ENCODE measurements at regions not wholly inside any gene's neighbourhood (a gene's known extent, or its start where the extent isn't known, plus 50 kb on each side); places are given as distances from the start of the nearest gene placed in this dataset.
"Not testable (repeated sequence)": the region's sequence is repeated elsewhere in the genome, so short reads cannot be mapped to it uniquely, and the experiment has no call there.

DNA sequence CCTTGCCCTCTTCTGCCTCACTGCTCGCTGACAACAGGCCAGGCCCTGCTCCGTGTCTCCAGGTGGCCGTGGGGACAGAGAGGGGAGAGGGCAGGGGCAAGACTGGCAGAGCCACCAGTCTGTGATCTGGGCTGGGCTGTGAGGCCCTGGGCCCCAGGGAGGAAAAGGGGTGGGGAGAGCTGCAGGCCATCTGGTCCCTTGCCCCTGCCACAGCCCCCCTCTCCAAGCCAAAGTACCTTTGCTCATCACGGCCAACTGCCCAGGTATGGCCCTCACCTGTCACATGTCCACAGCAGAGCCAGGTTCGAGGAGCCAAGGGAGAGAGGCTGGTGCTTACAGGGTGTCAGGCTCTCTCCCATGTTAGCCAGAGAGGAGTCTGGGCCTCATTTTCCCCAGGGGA is 91.4 kb upstream of the LHX1 start:
- no peak for DNase-seq (ENCODE audit: low read depth)

DNA sequence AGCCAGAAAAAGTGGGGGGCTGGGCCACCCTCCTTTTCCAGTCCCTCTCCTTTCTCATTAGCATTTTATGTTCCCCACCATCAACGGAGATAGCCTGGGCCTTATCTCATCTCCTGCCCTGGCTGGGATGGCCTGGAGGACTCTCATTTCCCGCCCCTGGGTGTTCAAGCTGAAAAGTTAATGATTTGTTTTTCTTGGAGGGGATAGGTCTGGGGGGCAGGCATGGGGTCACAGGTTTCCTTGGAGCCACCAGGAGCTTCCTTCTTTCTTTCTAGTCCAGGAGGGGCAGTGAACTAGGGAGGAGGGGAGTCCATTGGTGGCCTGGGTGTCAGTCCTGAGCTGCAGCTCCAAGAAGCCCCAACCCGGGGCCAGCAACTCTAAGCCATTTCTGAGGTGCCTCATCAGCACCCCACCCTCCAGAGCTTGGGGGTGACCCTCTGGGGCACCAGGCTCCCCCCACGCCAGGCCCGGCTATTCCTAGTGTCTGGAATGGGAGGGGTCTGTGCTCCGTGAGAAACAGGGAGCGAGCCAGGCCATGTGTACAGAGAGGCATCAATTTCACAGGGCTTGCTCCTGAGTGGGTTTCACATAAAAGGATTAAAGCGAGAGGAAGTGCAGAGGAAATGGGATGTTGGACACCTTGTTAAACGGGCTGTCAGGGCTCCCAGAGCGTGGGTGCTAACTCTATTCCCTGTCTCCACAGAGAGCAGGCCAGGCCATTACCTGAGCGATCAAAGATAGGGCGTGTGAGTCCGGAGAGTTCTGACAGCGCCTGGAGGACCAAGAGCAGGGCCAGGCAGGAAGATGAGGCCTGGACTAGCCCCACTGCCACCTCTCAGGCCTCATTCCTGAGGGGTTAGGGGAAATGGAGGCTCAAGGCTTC is 90.6 kb upstream of the LHX1 start:
- no peak for DNase-seq (ENCODE audit: low read depth)

GRCh38 chr17:36848008-36848902 is 89.0 kb upstream of the LHX1 start:
- DNase-seq (ENCODE audit: low read depth), result no peak

DNA sequence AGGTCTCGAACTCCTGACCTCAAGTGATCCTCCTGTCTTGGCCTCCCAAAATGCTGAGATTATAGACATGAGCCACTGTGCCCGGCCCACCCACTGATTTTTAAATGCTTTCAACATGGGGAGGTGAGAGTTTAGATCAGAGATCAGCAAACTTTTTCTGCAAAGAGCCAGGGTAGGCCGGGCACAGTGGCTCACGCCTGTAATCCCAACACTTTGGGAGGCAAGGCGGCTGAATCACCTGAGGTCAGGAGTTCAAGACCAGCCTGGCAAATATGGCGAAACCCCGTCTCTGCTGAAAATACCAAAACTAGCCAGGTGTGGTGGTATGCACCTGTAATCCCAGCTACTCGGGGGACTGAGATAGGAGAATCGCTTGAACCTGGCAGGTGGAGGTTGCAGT is 88.3 kb upstream of the LHX1 start:
- DNase-seq (ENCODE audit: low read depth), result not testable (repeated sequence)

GRCh38 chr17:36849871-36850348 is 87.4 kb upstream of the LHX1 start:
- no peak for DNase-seq (ENCODE audit: low read depth)

- no peak for DNase-seq (ENCODE audit: low read depth)
Observed at GRCh38 chr17:36850790-36851189, 86.5 kb upstream of the LHX1 start.

DNA sequence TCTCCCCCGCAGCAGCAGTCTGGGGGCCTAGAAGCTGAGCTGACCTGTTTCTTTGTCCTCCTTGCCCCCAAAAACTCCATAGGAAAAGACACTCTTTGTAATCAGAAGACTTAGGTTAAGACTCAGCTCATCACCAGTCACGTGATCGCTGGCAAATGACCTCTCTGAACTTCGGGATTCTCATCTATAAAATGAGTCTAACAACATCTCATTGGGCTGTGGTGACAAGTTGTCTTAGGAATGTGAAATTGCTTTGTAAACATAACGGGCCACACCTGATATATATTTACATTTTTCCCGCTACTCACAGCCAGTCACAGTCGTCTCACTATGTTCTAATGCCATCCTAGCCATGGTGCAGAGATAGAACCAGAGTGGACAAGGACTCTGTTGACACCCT is 86.0 kb upstream of the LHX1 start:
- DNase-seq (ENCODE audit: low read depth), result no peak

DNA sequence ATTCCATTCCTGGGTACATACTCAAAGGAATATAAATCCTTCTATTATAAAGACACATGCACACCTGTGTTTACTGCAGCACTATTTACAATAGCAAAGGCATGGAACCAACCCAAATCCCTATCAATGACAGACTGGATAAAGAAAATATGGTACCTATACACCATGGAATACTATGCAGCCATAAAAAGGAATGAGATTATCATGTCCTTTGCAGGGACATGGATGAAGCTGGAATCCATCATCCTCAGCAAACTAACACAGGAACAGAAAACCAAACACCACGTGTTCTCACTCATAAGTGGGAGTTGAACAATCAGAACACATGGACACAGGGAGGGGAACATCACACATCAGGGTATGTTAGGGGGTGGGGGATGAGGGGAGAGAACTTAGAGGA is 84.8 kb upstream of the LHX1 start:
- not testable (repeated sequence) for DNase-seq (ENCODE audit: low read depth)

GRCh38 chr17:36854982-36855381 is 82.3 kb upstream of the LHX1 start:
- no peak for DNase-seq (ENCODE audit: low read depth)

DNA sequence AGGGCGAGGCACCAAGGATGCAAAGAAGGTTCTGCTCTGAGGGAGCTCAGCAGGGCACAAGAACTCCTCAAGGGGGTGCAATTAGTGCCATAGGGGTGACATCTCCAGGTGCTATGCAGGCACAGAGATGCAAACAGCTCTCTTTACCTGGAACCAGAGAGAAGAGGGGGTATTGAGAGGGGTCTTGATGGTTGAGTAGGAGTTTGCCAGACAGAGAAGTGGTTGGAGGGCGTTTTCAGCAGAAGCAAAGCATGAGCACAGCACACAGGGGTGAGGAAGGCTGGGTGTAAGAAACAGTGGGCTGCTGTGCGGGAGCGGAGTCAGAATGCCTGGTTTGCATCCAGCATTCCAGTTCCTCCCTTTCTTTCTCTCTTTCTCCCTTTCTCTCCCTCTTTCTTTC is 81.8 kb upstream of the LHX1 start:
- DNase-seq (ENCODE audit: low read depth), result no peak

- DNase-seq (ENCODE audit: low read depth), result no peak
Observed at GRCh38 chr17:36856222-36856621, 81.1 kb upstream of the LHX1 start.

GRCh38 chr17:36856903-36857381 is 80.3 kb upstream of the LHX1 start:
- no peak for DNase-seq (ENCODE audit: low read depth)

- no peak for DNase-seq (ENCODE audit: low read depth)
Observed at GRCh38 chr17:36857698-36858097, 79.6 kb upstream of the LHX1 start.

DNA sequence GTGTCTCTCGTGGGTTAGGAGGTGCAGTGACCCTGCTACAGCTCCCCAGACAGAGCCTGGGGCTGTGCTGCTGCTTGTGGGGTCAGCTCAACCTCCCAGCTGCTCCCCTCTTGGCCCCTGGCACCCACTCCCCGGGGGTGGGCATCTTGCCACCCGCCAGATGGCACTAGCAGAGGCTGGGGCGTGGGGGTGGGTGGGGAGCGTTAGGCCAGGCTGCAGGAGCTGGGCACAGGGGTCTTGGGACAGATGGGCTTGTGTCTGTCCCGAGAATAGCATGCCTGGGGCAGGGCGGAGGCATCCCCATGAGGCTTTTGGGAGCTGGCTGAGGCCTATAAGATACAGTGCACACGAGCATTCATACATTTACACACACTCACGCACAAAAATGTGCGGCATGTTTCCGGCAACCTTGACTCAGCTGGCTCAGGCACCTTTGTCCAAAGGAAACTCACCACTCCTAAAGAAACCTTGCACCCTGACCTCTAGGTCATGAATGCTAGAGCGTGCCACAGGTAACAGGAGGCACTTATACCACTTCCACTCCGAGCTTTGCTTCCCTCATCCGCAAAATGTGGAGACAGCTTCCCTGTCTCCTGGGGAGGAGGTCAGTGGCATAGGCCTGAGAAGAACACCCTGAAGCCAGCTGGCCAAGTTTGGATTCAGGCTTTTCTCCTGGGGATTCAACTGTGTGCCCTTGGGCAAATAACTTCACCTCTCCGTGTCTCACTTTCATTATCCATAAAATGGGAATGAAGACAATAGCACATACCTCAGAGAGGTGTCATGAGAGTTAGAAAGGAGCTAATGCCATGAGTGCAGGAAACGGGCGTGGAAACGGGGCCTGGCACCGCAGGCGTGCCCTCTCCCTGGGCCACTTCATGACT is 78.9 kb upstream of the LHX1 start:
- no peak for DNase-seq (ENCODE audit: low read depth)

GRCh38 chr17:36859003-36859300 is 78.3 kb upstream of the LHX1 start:
- no peak for DNase-seq (ENCODE audit: low read depth)

DNA sequence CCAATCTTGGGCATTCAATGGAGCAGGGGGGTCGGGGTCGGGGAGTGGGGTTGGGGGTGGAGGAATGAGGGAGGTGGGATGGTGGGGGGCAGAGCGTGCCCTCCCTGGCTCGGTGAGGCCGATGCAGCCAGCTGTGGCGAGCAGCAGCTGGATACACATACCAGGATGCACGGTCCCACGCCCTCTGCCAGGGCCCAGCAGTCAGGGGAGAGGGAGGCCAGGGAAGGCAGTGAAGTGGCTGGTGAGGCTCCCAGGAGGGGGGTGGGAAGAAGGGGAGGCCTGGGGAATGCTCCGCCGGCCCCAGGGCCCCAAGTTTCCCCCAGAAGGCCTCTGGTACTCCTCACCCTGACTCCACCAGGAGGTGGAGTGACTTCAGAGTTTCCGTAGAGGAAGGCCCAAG is 77.6 kb upstream of the LHX1 start:
- no peak for DNase-seq (ENCODE audit: low read depth)

DNA sequence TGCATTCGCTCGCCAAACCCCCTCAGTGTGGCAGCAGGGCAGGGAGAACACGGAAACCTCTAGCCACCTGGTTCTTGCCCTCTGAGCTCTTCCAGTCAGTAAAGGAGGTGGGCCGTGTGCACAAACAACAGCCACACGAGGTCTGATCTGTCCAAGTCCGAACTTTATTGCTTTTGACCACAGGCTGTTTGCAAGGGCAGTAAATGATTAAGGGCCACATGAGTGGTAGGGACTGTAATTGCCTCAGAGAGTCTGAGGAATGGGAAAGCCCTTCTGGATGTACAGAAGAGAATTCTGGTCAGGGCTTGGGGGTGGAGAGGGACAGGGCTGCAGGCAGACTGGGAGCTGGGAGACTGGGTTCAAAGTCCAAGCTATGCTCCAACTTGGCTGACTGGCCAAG is 75.7 kb upstream of the LHX1 start:
- no peak for DNase-seq (ENCODE audit: low read depth)

DNA sequence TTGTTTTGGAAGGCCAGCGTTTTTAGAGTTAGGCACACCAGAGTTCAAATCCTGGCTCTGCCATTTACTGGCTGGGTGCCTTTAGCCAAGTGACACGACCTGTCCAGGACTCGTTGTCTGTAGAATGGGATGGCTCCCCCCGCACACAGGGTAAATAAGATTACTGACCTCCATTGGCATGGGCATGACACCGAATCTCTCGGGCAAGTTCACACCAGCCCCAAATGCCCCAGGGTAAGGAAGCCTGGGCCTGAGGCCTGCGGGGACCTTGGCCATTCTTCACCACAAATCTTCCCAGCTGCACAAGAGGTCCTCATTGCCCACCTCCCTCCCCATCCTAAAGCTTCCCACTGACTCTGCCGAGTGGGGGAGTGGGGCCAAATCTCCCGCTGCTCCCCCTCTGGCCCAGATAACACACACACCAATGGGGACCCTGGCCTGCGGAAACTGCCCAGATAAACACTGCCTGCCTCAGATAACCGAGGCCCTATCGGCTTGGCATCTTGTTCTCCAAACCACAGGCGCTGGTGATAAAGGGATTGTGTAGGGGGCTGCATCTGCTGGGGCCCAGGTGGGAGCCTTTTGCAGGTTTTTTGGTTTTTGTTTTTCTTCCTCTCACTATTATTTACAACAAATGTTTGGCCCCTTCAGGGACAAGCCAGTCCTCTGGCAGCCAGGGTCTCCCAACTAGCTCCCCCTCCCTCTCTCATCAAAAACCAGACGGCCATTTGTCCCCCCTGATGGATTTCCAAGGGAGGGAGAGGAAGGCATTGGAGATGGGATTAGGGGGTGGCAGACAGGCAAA is 75.0 kb upstream of the LHX1 start:
- no peak for DNase-seq (ENCODE audit: low read depth)

- no peak for DNase-seq (ENCODE audit: low read depth)
Observed at GRCh38 chr17:36863131-36863530, 74.1 kb upstream of the LHX1 start.

GRCh38 chr17:36863676-36864612 is 73.3 kb upstream of the LHX1 start:
- DNase-seq (ENCODE audit: low read depth), result no peak
